ENCODE measurements at regions not wholly inside any gene's neighbourhood (a gene's known extent, or its start where the extent isn't known, plus 50 kb on each side); places are given as distances from the start of the nearest gene placed in this dataset.

- no peak overlapping the region for H3K4me3 ChIP-seq
- peaks cover 0 to 4% (median 0%) of the 10 kb centered on the region in 12 donors for H3K9me3 ChIP-seq
- peak in 1 of 2 donors; percentile 13 for TF ChIP-seq POLR2A (IDR thresholded peaks at IDR 0.05)
- TF ChIP-seq CTCF (IDR thresholded peaks at IDR 0.05), result no peak
- H3K27ac ChIP-seq, result peak overlapping the region in 11 of 12 donors; percentile 6 to 82 (median 39)
- no peaks in the 10 kb centered on the region for H3K27me3 ChIP-seq
- peak in 4 of 5 donors; percentile 33 to 61 (median 54) for DNase-seq
- H3K36me3 ChIP-seq, result no peaks in the 10 kb centered on the region
- ATAC-seq, result peak in 3 of 4 donors; percentile 43 to 69 (median 47)
- H3K4me1 ChIP-seq, result peaks cover 0 to 48% (median 10%) of the 10 kb centered on the region in 12 donors
- WGBS, 4 donors, result 59 to 73% (median 68%) methylated on average over 22 to 26 of the region's 26 CpGs
- intact Hi-C loops (cut with DNase I), result loop anchor here in 3 of 10 donors (2.0 to 5.0 kb wide), 2 partner anchors 15 to 37 kb away; no protein-coding TSS in a partner anchor
Observed at GRCh38 chr3:13263770-13264467, 156.2 kb downstream of the NUP210 start.

- Histone ChIP-seq H3K9me3 (peaks cover 0 to 4% (median 0%) of the 10 kb centered on the region in 12 donors), H3K27ac (peak overlapping the region in 8 of 12 donors; percentile 24 to 82 (median 56)), H3K4me3 (no peak overlapping the region), H3K4me1 (peaks cover 0 to 50% (median 10%) of the 10 kb centered on the region in 12 donors), H3K36me3 (no peaks in the 10 kb centered on the region), H3K27me3 (no peaks in the 10 kb centered on the region)
- TF ChIP-seq CTCF (IDR thresholded peaks at IDR 0.05) (no peak), POLR2A (IDR thresholded peaks at IDR 0.05) (no peak)
- DNase-seq, result peak in 3 of 5 donors; percentile 41 to 70 (median 45)
- intact Hi-C loops (cut with DNase I), result loop anchor here in 2 of 10 donors (5.0 kb wide), 1 partner anchor 35 kb away; no protein-coding TSS in a partner anchor
- 62 to 76% (median 69%) methylated on average over 7 of the region's 7 CpGs for WGBS, 4 donors
- peak; percentile 28 to 74 (median 74) for ATAC-seq
Observed at GRCh38 chr3:13262493-13263211, 157.5 kb downstream of the NUP210 start.

- Histone ChIP-seq H3K4me1 (peaks cover 0 to 50% (median 10%) of the 10 kb centered on the region in 12 donors), H3K36me3 (no peaks in the 10 kb centered on the region), H3K27me3 (peaks cover 0 to 3% (median 0%) of the 10 kb centered on the region in 9 donors), H3K9me3 (peaks cover 0 to 4% (median 0%) of the 10 kb centered on the region in 12 donors), H3K27ac (peak overlapping the region in 8 of 12 donors; percentile 14 to 73 (median 53)), H3K4me3 (no peak overlapping the region)
- 69 to 78% (median 74%) methylated on average over 6 of the region's 6 CpGs for WGBS, 4 donors
- no peak for TF ChIP-seq POLR2A (IDR thresholded peaks at IDR 0.05)
- TF ChIP-seq CTCF (IDR thresholded peaks at IDR 0.05), result no peak
- DNase-seq (peak in 1 of 5 donors; percentile 61), ATAC-seq (no peak)
- intact Hi-C loops (cut with DNase I), result loop anchor here in 2 of 10 donors (5.0 kb wide), 1 partner anchor 35 kb away; no protein-coding TSS in a partner anchor
Observed at GRCh38 chr3:13261892-13262291, 158.2 kb downstream of the NUP210 start.
